A204.1 (cell line): ENCODE measurements at regions not wholly inside any gene's neighbourhood (a gene's known extent, or its start where the extent isn't known, plus 50 kb on each side); places are given as distances from the start of the nearest gene placed in this dataset.
"Not testable (repeated sequence)": the region's sequence is repeated elsewhere in the genome, so short reads cannot be mapped to it uniquely, and the experiment has no call there.

ENCODE experiments used
- FAIRE-seq: peaks from 2 replicates; lab custom pipeline; 2012; peaks lifted over from hg19 to GRCh38; lab: Jason Lieb, UNC

DNA sequence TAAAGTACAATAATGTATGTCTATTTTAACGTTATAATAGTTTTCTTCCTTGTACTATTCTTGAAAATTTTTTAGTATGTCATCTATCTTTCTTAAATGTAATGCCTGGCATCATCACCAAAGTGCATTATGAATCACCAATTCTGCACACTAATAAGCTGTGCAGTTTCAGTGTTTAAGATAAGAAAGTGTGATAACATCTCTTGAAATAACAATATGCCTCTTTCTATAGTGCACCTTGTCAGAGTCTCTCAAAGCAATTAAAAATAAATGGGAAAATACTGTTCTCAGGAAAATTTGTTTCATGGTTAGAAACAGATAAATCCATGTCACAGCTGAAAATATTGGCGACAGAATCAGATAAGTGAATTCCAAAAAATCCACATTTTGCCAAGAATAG, 457.4 kb upstream of the PCDH10 start:
- FAIRE-seq, result no peak

- FAIRE-seq, result no peak
Measured at GRCh38 chr4:132694775-132695174, 454.3 kb upstream of the PCDH10 start.

DNA sequence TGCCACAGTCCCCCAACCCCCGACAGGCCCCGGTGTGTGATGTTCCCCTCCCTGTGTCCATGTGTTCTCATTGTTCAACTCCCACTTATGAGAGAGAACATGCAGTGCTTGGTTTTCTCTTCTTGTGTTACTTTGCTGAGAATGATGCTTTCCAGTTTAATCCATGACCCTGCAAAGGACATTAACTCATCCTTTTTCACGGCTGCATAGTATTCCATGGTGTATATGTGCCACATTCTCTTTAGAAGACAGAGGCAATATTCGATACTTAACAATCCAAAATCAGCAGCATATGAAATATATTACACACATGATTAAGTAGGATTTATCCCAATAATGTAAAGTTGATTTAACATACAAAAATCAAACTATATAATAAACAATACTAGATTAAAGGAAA, 451.6 kb upstream of the PCDH10 start:
- not testable (repeated sequence) for FAIRE-seq

GRCh38 chr4:132707955-132708354, 441.1 kb upstream of the PCDH10 start:
- FAIRE-seq, result no peak

- FAIRE-seq, result no peak
Measured at GRCh38 chr4:132709056-132709455, 440.0 kb upstream of the PCDH10 start.

DNA sequence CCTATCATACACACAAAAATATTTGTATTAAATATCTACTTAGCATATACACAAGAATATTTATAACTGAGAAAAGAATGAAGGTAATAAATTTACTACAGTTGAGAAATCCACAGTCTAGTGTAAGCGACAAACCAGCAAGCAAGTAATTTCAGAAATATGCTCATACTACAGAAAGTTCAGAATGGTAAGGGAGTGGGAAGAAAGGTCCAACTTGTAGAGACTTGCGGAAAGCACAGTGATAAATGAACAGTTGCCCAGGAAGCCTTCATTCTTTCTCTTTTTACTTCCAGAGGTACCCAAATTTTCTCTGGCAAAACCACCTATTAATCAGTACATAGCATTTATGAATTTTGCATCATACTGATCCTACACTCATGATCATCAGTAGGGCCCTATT, 438.1 kb upstream of the PCDH10 start:
- FAIRE-seq, result no peak

DNA sequence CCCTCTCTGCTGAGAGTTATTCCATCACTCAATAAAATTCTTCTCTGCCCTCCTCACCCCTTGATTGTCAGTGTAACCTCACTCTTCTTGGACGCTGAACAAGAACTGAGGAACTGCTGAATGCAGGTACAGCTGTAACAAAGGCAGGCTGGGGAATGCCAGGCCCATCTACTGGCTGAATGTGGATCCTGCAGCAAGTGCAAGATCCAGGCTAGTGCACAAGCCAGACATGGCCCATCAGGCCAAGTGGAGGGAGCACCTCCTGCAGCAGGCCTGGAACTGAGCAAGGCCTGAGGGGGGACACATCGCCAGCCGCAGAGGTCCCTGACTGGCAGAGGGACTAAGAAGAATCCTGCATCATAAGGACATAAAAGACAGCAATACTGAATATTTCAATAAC, 411.8 kb upstream of the PCDH10 start:
- FAIRE-seq, result no peak

GRCh38 chr4:132759199-132759780, 389.8 kb upstream of the PCDH10 start:
- no peak for FAIRE-seq

- FAIRE-seq, result no peak
Measured at GRCh38 chr4:132763465-132763864, 385.6 kb upstream of the PCDH10 start.

DNA sequence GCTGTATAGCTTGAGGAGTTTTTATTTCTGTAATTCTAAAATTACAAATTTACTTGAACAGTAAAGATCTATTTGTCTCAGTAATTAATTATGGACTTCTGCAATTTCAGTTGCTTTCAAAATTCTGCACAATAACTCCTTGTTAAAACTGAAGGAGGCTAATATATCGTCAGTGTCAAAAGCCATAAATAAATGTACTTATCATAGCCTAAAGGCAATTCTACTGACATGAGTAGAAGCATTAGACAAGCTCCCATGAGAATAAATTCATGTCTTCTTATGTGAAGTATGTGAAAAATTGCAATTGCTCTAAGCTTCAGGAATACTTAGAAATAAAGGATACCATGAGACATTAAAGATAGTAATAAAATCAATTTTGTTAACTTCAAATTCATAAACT, 381.2 kb upstream of the PCDH10 start:
- no peak for FAIRE-seq

GRCh38 chr4:132770776-132771175, 378.3 kb upstream of the PCDH10 start:
- no peak for FAIRE-seq

GRCh38 chr4:132792310-132792709, 356.8 kb upstream of the PCDH10 start:
- FAIRE-seq, result no peak

GRCh38 chr4:132797856-132798255, 351.2 kb upstream of the PCDH10 start:
- no peak for FAIRE-seq

- FAIRE-seq, result no peak
Measured at GRCh38 chr4:132809298-132810032, 339.6 kb upstream of the PCDH10 start.

DNA sequence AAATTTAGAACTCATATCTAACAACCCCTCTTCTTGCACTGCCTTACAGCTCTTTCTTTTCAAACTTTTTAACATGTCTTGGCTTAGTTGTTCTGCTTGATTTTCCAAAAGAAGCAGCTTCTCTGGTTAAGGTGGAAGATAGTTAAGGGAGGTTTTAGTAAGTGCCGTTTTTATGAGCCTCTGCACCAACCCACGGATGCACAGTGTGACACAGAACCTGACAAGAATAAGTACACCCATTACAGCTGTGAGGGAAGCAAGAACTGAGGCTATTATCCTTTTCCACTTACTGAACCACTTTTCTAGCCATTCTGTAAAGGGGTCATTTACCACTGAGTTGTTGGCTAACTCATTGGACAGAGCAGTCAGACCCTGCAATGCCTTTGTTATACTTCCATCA, 336.0 kb upstream of the PCDH10 start:
- not testable (repeated sequence) for FAIRE-seq

DNA sequence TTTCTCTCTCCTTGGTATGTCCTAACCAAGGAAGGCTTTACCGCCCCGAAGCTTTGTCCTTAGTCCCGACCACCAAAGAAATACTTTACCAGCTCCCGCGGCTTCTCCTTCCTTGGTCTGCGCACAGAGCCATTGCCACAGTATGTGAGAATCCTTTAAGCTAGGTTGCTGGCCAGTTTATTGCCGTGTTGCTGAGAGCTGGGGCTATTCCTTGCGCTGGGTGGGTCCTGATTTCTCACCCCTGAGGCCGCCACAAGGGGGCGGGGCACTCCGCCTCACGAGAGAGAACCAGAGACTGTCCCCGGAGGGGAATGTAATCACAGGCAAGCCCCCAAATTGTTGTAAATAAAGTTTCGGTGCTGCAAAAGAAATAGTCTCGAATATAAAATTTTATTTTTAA, 331.0 kb upstream of the PCDH10 start:
- FAIRE-seq, result no peak

DNA sequence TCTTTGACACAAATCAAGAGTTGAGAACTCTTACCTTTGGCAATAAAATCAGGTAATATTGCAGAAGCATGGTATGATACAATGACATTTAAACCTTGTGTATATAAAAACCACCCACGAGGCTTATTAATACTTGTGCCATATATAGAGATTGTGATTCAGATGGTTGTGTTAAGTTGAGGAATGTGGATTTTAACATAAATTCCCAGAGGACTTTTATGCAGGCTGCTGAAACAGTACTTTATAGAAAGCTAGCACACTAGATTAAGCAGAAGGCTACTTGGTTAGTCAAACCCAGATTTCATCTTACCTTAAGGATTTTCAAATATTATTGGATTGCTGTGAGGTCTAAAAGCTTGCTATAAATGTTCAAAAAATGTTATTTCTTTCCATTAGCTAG, 325.7 kb upstream of the PCDH10 start:
- no peak for FAIRE-seq

DNA sequence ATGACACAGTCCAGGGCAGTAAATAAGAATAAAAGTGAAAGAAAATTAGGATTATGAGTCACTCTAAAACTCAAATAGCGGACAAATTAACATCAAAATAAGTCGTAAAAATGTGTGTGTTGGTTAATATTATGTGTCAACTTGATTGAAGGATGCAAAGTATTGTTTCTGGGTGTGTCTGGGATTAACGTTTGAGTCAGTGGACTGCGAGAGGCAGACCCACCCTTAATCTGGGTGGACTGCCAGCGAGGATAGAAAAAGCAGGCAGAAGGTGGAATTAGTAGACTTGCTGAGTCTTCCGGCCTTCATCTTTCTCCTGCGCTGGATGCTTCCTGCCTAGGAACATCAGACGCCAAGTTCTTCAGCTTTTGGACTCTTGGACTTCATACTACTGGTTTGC, 324.3 kb upstream of the PCDH10 start:
- no peak for FAIRE-seq

DNA sequence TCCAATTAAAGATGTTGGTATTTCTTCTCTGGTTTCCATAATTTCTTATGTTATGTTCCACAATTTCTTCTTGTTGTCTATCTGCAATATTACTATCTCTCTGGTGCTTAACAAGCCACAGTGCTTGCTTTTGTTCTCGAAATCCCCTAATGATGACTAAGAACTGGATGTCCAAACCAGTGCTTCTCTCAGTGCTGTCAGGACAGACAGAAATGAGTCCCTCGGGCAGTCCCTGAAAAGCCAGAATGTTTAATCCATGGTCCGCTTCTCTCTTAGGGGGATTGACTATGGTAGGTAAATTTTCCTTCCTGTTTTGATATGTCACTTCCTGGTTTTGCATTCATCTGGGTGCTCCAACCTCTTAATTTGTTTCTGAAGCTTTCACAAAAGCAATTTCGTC, 321.6 kb upstream of the PCDH10 start:
- no peak for FAIRE-seq

- FAIRE-seq, result no peak
Measured at GRCh38 chr4:132838244-132838643, 310.9 kb upstream of the PCDH10 start.

GRCh38 chr4:132839070-132839469, 310.0 kb upstream of the PCDH10 start:
- FAIRE-seq, result no peak

DNA sequence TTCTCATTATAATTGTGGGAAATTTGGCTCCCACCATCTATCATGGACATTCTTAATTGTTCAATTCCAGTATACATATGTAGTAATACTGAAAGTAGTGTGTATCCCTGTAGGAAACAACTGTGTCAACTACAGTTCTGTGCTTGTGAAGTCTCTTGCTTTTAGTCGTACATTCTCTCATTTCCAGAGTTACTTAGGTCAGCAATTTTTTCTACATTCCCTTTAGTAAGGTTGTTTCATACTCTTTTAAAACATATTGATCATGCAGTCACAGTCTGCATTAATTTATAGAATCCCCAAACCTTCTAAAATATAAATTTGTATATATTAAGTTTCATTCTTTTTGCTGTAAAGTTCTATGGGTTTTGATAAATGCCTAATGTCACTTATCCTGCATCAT, 289.2 kb upstream of the PCDH10 start:
- no peak for FAIRE-seq

- FAIRE-seq, result no peak
Measured at GRCh38 chr4:132860976-132861375, 288.1 kb upstream of the PCDH10 start.

GRCh38 chr4:132863619-132864018, 285.5 kb upstream of the PCDH10 start:
- FAIRE-seq, result no peak
